HG03060 (cell line): ENCODE measurements at regions not wholly inside any gene's neighbourhood (a gene's known extent, or its start where the extent isn't known, plus 50 kb on each side); places are given as distances from the start of the nearest gene placed in this dataset.
"Not testable (repeated sequence)": the region's sequence is repeated elsewhere in the genome, so short reads cannot be mapped to it uniquely, and the experiment has no call there.

ENCODE experiments used
- ATAC-seq: cut with Tn5 transposase; IDR thresholded peaks from one replicate; pipeline ENCODE4 v1.9.1; 2021; ENCODE audit warnings: low read depth, moderate number of reproducible peaks; ENCODE audit not compliant: unreplicated experiment

DNA sequence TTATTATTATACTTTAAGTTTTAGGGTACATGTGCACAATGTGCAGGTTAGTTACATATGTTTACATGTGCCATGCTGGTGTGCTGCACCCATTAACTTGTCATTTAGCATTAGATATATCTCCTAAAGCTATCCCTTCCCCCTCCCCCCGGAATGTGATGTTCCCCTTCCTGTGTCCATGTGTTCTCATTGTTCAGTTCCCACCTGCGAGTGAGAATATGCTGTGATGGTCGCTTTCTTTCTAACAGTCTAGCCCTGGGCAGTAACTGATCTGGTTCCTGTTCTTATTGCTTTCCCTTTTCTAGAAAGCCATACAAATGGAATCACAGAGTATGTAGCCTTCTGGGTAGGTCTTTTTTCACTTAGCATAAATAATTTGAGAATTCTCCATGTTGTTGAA is 311.1 kb upstream of the CNTNAP2 start:
- ATAC-seq, result not testable (repeated sequence)

GRCh38 chr7:145797507-145797906 is 319.1 kb upstream of the CNTNAP2 start:
- ATAC-seq, result no peak

DNA sequence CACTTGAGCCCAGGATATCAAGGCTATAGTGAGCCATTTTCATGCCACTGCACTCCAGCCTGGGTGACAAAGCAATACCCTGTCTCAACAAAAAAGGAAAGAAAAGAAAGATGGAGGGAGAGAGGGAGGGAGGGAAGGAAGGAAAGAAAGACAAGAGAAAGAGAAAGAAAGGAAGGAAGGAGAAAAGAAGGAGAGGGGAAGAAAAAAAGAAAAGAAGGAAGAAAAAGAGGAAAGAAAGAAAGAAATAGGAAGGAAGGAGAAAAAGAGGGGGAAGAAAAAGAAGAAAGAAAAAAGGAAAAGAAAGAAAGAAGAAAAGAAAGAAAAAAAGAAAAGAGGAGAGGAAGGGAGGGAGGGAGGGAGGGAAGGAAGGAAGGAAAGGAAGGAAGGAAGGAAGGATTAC is 321.5 kb upstream of the CNTNAP2 start:
- ATAC-seq, result no peak

- no peak for ATAC-seq
Observed at GRCh38 chr7:145784809-145785780, 331.5 kb upstream of the CNTNAP2 start.

DNA sequence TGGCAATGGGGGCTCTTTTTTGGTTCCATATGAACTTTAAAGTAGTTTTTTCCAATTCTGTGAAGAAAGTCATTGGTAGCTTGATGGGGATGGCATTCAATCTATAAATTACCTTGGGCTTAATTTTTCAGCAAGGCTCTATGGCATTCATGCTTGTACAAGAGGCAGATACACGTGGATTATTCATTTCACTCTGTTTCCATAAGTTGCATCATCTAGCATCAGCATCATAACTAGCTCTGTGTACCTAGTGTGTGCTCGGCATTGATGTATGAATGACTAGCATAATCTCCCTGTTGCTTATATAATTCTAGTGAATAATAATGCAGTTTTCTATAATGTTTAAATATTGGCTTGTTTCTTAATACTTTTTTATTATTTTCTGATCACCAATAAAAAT is 335.2 kb upstream of the CNTNAP2 start:
- not testable (repeated sequence) for ATAC-seq

DNA sequence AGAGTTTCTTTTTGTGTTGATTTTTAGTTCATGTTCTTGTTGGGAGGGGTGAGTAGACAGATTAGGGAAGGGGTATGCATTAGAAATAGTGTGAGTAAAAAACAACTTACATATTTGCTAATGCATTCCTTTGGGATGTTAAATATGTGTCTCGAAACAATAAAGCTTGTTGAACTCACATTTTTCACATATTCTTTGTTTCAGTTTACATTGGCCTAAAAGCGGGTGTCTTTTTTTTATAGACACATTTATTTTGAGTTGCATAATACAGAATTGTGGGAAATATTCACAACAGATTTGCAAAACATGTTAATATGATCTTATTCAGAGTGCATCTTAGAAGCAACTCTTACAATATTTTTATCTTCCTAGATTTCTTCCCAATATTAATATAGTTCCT is 337.5 kb upstream of the CNTNAP2 start:
- ATAC-seq, result no peak

GRCh38 chr7:145774777-145775176 is 341.8 kb upstream of the CNTNAP2 start:
- no peak for ATAC-seq

GRCh38 chr7:145753004-145753403 is 363.6 kb upstream of the CNTNAP2 start:
- no peak for ATAC-seq

- no peak for ATAC-seq
Observed at GRCh38 chr7:145737617-145738016, 379.0 kb upstream of the CNTNAP2 start.

DNA sequence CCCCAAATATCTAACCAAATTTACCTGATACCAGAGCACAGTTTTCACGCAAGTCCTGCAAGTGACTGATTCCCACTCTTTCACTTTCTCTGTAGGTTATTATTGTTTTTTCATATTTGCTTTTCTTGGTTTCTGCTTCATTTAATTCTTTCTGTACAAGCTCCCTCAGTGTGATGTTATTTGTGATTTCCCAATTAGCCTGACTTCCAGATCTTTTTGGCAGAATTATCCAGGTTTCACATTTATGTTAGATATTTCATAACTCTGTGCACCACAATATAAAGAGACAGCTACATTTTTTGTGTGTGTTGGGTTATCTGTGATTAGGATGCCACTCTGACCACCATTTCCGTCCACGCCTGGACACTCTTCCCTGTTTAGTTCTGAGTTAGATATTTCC is 381.5 kb upstream of the CNTNAP2 start:
- ATAC-seq, result no peak

GRCh38 chr7:145732521-145732920 is 384.1 kb upstream of the CNTNAP2 start:
- ATAC-seq, result no peak

GRCh38 chr7:145729691-145730090 is 386.9 kb upstream of the CNTNAP2 start:
- ATAC-seq, result no peak

DNA sequence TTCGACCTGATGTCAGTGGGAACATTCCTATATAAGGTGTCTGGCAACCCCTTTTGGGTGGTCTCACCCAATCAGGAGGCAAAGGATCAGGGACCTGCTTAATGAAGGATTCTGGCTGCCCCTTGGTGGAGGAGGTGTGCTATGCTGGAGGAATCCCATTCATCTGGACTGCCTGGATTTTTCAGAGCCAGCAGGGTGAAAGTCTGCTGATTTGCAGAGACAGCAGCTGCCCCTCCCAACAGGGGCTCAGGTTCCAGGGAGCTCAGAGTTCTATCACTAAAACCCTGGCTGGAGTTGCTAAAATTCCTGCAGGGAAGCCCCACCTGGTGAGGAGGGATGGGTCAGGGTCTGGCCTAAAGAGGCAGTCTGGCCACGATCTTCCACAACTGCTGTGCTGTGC is 398.5 kb upstream of the CNTNAP2 start:
- no peak for ATAC-seq

- no peak for ATAC-seq
Observed at GRCh38 chr7:145700488-145700887, 416.1 kb upstream of the CNTNAP2 start.

- ATAC-seq, result no peak
Observed at GRCh38 chr7:145698526-145699262, 417.9 kb upstream of the CNTNAP2 start.

DNA sequence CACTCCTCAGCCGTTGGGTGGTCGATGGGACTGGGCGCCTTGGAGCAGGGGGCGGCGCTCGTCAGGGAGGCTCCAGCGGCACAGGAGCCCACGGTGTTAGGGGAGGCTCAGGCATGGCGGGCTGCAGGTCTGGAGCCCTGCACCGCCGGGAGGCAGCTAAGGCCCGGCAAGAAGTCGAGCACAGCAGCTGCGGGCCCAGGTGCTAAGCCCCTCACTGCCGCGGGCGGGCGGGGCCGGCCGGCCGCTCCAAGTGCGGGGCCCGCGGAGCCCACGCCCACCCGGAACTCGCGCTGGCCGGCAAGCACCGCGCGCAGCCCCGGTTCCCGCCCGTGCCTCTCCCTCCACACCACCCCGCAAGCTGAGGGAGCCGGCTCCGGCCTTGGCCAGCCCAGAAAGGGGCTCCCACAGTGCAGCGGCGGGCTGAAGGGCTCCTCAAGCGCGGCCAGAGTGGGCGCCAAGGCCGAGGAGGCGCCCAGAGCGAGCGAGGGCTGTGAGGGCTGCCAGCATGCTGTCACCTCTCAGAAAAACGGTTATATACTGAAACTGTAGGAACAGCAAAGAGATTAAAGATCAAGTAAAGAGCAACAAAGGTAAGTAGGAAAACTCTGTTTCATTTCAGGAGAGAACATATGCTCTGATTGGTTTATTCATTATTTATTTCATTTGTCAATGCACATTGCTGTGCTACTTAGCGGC is 419.0 kb upstream of the CNTNAP2 start:
- ATAC-seq, result not testable (repeated sequence)

- ATAC-seq, result no peak
Observed at GRCh38 chr7:145696071-145696470, 420.5 kb upstream of the CNTNAP2 start.

- no peak for ATAC-seq
Observed at GRCh38 chr7:145692237-145692950, 424.2 kb upstream of the CNTNAP2 start.

DNA sequence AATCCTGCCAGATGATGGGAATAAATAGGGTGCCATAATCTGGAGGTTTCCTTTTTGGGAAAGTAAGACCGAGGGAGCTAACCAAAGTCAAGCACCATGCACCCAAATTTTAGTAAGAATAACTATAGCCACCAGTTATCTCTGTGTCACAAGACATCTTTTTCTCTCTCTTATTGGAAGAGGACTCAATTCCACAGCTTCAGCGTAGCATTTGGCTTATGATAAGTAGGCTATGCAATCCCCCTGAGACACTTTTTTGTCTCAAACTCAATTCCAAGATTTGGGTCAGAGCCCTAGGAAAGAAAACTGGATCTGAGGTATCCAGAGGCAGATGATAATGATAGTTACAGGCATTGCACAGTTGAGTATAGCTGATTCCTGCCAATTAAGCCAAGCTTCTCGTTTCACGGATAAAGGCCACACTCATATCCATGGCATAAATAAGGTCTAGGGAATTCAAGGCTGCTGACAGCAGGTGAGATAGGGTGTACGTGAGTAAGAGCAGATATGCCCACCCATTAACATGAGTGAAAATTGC is 425.2 kb upstream of the CNTNAP2 start:
- no peak for ATAC-seq

DNA sequence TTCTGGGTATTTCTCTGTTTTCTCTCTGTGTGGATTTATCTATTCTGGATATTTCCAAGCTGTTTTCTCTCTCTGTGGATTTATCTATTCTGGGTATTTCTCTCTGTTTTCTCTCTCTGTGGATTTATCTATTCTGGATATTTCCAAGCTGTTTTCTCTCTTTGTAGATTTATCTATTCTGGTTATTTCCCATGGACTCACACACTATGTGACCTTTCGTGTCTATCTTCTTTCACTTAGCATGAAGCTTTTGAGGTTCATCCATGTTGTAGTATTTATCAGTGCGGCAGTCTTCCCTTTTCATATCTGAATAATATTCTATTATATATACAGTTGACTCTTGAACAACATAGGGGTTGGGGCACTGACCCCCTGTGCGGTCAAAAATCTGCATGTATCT is 435.0 kb upstream of the CNTNAP2 start:
- ATAC-seq, result no peak
